T-cell (primary cell): ENCODE measurements at regions not wholly inside any gene's neighbourhood (a gene's known extent, or its start where the extent isn't known, plus 50 kb on each side); places are given as distances from the start of the nearest gene placed in this dataset.

Experiments
- ATAC-seq, 4 experiments: fragments of 200-7000 bp in 3 of 4; fragments of 150-1000 bp in 1 of 4; cut with Tn5 transposase; replicated peaks in 1 of 4; 1 replicate in 3 of 4; 2 replicates in 1 of 4; pipeline ENCODE4 v1.10.0; 2021; ENCODE audit warnings: moderate library complexity in 3 of 4, mild to moderate bottlenecking in 2 of 4, moderate number of reproducible peaks in 1 of 4
- CTCF ChIA-PET, 2 donors: fragments of 300-600 bp; sonication (Branson Sonifier 250); formaldehyde crosslinking; loops; one replicate each; lab custom pipeline; 2022; ENCODE audit warnings: antibody characterized with exemption in 2 of 2; lab: Charles Lee
- POLR2A ChIA-PET, 2 donors: fragments of 300-600 bp; sonication (Branson Sonifier 250); formaldehyde crosslinking; loops; one replicate each; lab custom pipeline; 2022; ENCODE audit warnings: antibody characterized with exemption in 2 of 2; lab: Charles Lee
- DNase-seq, 35 experiments: peaks; one replicate each; pipeline versions ENCODE4 v3.0.0 to v3.0.0-alpha.2; 2013 to 2023
- H3K27ac ChIP-seq: one replicate; pipeline ENCODE4 v1.5.1; 2013; ENCODE audit warnings: low read length
- H3K27me3 ChIP-seq, 2 experiments: replicated peaks in 1 of 2; 1 replicate in 1 of 2; 2 replicates in 1 of 2; pipeline versions ENCODE4 v1.6.1 to v1.7.0; 2013; ENCODE audit warnings: low read length in 1 of 2, mixed read lengths in 1 of 2; ENCODE audit not compliant: control insufficient read depth in 2 of 2, insufficient read depth in 2 of 2; ENCODE audit errors: extremely low read depth in 1 of 2
- H3K36me3 ChIP-seq, 2 donors: 1 replicate in 1 of 2; 2 replicates in 1 of 2; pipeline versions ENCODE4 v1.6.1 to v1.7.0; 2013; ENCODE audit warnings: low read length in 1 of 2; ENCODE audit not compliant: control insufficient read depth in 2 of 2, insufficient read depth in 1 of 2; ENCODE audit errors: extremely low read depth in 1 of 2
- H3K4me1 ChIP-seq, 2 experiments: 1 replicate in 1 of 2; 2 replicates in 1 of 2; pipeline versions ENCODE4 v1.6.1 to v1.7.0; 2013; ENCODE audit warnings: low read length in 2 of 2, mixed read lengths in 1 of 2; ENCODE audit not compliant: insufficient read depth in 2 of 2, control insufficient read depth in 1 of 2; ENCODE audit errors: extremely low read depth in 1 of 2
- H3K4me3 ChIP-seq, 2 donors: 1 replicate in 1 of 2; 2 replicates in 1 of 2; pipeline versions ENCODE4 v1.5.1 to v1.7.0; 2013; ENCODE audit warnings: mild to moderate bottlenecking in 2 of 2, low read length in 1 of 2, moderate library complexity in 1 of 2; ENCODE audit not compliant: control insufficient read depth in 1 of 2; ENCODE audit errors: extremely low read depth in 1 of 2
- H3K9me3 ChIP-seq: 2 replicates; pipeline ENCODE4 v1.7.0; 2013
- H3K27ac Mint-ChIP-seq, 2 donors: one replicate each; pipeline ENCODE4 v1.8.0; 2020 to 2021; ENCODE audit warnings: mild to moderate bottlenecking in 2 of 2, mixed read lengths in 2 of 2
- H3K27me3 Mint-ChIP-seq, 2 donors: one replicate each; pipeline ENCODE4 v1.8.0; 2021 to 2022; ENCODE audit warnings: mixed read lengths in 2 of 2
- H3K36me3 Mint-ChIP-seq: one replicate; pipeline ENCODE4 v1.8.0; 2021; ENCODE audit warnings: mixed read lengths
- H3K4me1 Mint-ChIP-seq, 3 donors: one replicate each; pipeline ENCODE4 v1.8.0; 2020 to 2022; ENCODE audit warnings: mixed read lengths in 3 of 3, mild to moderate bottlenecking in 1 of 3
- H3K4me3 Mint-ChIP-seq, 3 donors: one replicate each; pipeline ENCODE4 v1.8.0; 2020 to 2022; ENCODE audit warnings: mild to moderate bottlenecking in 3 of 3, mixed read lengths in 3 of 3, moderate library complexity in 3 of 3
- H3K9me3 Mint-ChIP-seq, 3 donors: one replicate each; pipeline ENCODE4 v1.8.0; 2020 to 2022; ENCODE audit warnings: mixed read lengths in 3 of 3
- WGBS: methylation state at CpG from one replicate; pipeline ENCODE4 v1.1.5; 2013; ENCODE audit warnings: missing lambda C conversion rate; ENCODE audit not compliant: insufficient coverage; 5-methylcytosine and 5-hydroxymethylcytosine counted together

- POLR2A ChIA-PET, result no interaction called here
- peaks cover 8 to 13% (median 13%) of the 10 kb centered on the region in 3 donors for H3K9me3 Mint-ChIP-seq
- no peaks in the 10 kb centered on the region for H3K4me1 ChIP-seq
- H3K4me1 Mint-ChIP-seq, result no peaks in the 10 kb centered on the region
- ATAC-seq (no peak), DNase-seq (no peak)
- no peaks in the 10 kb centered on the region for H3K9me3 ChIP-seq
- no peak overlapping the region for H3K27ac Mint-ChIP-seq
- no peaks in the 10 kb centered on the region for H3K27me3 Mint-ChIP-seq
- H3K27me3 ChIP-seq, result no peaks in the 10 kb centered on the region
- no peak overlapping the region for H3K27ac ChIP-seq
- H3K36me3 ChIP-seq, result no peaks in the 10 kb centered on the region
- CTCF ChIA-PET, result no interaction called here
- H3K4me3 Mint-ChIP-seq, result no peak overlapping the region
- no peak overlapping the region for H3K4me3 ChIP-seq
- no CpG with 5 or more reads among the region's 1 CpG for WGBS
- no peaks in the 10 kb centered on the region for H3K36me3 Mint-ChIP-seq
These were observed 221.8 kb downstream of the ZIC1 start for GRCh38 chr3:147630921-147631415.

- no peaks in the 10 kb centered on the region for H3K4me1 ChIP-seq
- WGBS, result 100% methylated on average over 1 of the region's 1 CpG
- H3K4me1 Mint-ChIP-seq, result no peaks in the 10 kb centered on the region
- no peak for DNase-seq
- no peaks in the 10 kb centered on the region for H3K9me3 ChIP-seq
- H3K4me3 ChIP-seq, result no peak overlapping the region
- no peak overlapping the region for H3K4me3 Mint-ChIP-seq
- no peak overlapping the region for H3K27ac Mint-ChIP-seq
- no peak for ATAC-seq
- no peaks in the 10 kb centered on the region for H3K27me3 Mint-ChIP-seq
- H3K36me3 Mint-ChIP-seq, result no peaks in the 10 kb centered on the region
- H3K9me3 Mint-ChIP-seq, result peaks cover 17 to 24% (median 23%) of the 10 kb centered on the region in 3 donors
- H3K27ac ChIP-seq, result no peak overlapping the region
- H3K36me3 ChIP-seq, result no peaks in the 10 kb centered on the region
- ChIA-PET CTCF (no interaction called here), POLR2A (no interaction called here)
- H3K27me3 ChIP-seq, result no peaks in the 10 kb centered on the region
These were observed 231.6 kb downstream of the ZIC1 start for GRCh38 chr3:147640781-147641180.

GRCh38 chr3:147645761-147646160, 236.6 kb downstream of the ZIC1 start:
- H3K27me3 Mint-ChIP-seq, result no peaks in the 10 kb centered on the region
- ChIA-PET POLR2A (no interaction called here), CTCF (no interaction called here)
- no peaks in the 10 kb centered on the region for H3K27me3 ChIP-seq
- no peak overlapping the region for H3K27ac ChIP-seq
- no peaks in the 10 kb centered on the region for H3K9me3 ChIP-seq
- H3K4me1 ChIP-seq, result no peaks in the 10 kb centered on the region
- no peak overlapping the region for H3K27ac Mint-ChIP-seq
- H3K4me1 Mint-ChIP-seq, result no peaks in the 10 kb centered on the region
- H3K36me3 ChIP-seq, result no peaks in the 10 kb centered on the region
- no peak overlapping the region for H3K4me3 Mint-ChIP-seq
- ATAC-seq, result no peak
- H3K4me3 ChIP-seq, result no peak overlapping the region
- DNase-seq, result no peak
- H3K36me3 Mint-ChIP-seq, result no peaks in the 10 kb centered on the region
- peaks cover 6 to 16% (median 11%) of the 10 kb centered on the region in 3 donors for H3K9me3 Mint-ChIP-seq
- WGBS, result no CpG with 5 or more reads among the region's 1 CpG

DNA sequence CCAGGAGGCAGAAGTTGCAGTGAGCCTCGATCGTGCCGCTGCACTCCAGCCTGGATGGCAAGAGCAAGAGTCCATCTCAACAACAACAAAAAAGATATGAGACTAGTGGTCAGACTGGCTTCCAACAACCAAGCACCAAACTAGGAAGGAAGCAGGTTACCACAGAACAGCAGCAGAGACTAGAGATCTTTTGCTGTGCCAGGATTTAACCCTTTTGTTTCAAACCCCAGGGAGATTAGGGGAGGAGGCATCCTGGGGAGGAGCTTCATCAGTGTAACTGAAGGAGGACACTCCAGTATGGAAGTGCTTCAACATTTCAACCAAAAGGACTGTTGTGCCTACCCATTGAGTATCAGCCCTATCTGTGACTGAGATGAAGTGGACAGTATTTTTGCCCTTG, 240.3 kb downstream of the ZIC1 start:
- Mint-ChIP-seq H3K36me3 (no peaks in the 10 kb centered on the region), H3K27me3 (no peaks in the 10 kb centered on the region), H3K4me3 (no peak overlapping the region), H3K27ac (no peak overlapping the region), H3K9me3 (peaks cover 9 to 13% (median 11%) of the 10 kb centered on the region in 3 donors), H3K4me1 (no peaks in the 10 kb centered on the region)
- POLR2A ChIA-PET, result no interaction called here
- DNase-seq (no peak), ATAC-seq (no peak)
- H3K4me3 ChIP-seq, result no peak overlapping the region
- H3K27me3 ChIP-seq, result no peaks in the 10 kb centered on the region
- no peaks in the 10 kb centered on the region for H3K9me3 ChIP-seq
- H3K36me3 ChIP-seq, result no peaks in the 10 kb centered on the region
- CTCF ChIA-PET, result no interaction called here
- H3K4me1 ChIP-seq, result no peaks in the 10 kb centered on the region
- WGBS, result 86% methylated on average over 3 of the region's 3 CpGs
- no peak overlapping the region for H3K27ac ChIP-seq

DNA sequence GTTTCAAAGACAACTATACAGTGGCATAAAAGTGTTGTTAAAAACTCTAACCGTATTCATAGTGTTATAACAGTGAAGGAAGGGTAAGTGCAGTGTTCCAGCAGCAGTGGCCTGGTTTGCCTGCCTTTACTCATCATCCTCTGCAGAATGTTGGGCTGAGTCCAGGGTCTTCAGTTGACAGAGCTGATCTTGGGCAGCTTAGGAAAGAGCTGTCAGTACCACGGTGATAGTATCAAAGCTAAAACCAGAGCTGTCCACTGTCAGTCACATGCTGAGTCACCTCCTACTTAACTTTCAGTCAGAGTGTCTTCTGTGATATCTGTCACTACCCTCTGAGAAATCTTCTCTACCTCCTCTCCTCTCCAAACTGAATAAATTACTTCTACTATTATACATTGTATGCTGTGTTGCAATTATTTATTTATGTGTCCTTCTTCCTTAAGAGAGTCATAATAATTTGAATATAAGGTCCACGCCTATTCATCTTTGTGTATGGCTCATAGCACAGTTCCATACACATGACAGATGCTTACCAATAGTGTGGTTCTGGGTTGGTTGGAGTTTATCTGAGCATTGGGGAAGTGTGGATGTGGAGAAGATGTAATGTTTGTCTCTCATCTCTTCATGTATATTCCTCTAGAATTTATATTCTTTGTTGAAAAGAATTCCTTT, 242.1 kb downstream of the ZIC1 start:
- Histone ChIP-seq H3K4me1 (no peaks in the 10 kb centered on the region), H3K4me3 (no peak overlapping the region), H3K36me3 (no peaks in the 10 kb centered on the region), H3K9me3 (no peaks in the 10 kb centered on the region), H3K27ac (no peak overlapping the region), H3K27me3 (no peaks in the 10 kb centered on the region)
- 67% methylated on average over 1 of the region's 3 CpGs for WGBS
- H3K4me1 Mint-ChIP-seq, result no peaks in the 10 kb centered on the region
- CTCF ChIA-PET, result no interaction called here
- H3K36me3 Mint-ChIP-seq, result no peaks in the 10 kb centered on the region
- no peak for DNase-seq
- H3K4me3 Mint-ChIP-seq, result no peak overlapping the region
- peaks cover 8 to 10% (median 9%) of the 10 kb centered on the region in 3 donors for H3K9me3 Mint-ChIP-seq
- POLR2A ChIA-PET, result no interaction called here
- H3K27ac Mint-ChIP-seq, result no peak overlapping the region
- no peaks in the 10 kb centered on the region for H3K27me3 Mint-ChIP-seq
- no peak for ATAC-seq

- Mint-ChIP-seq H3K27ac (no peak overlapping the region), H3K36me3 (no peaks in the 10 kb centered on the region), H3K27me3 (no peaks in the 10 kb centered on the region), H3K4me1 (no peaks in the 10 kb centered on the region), H3K9me3 (peaks cover 5 to 10% (median 8%) of the 10 kb centered on the region in 3 donors), H3K4me3 (no peak overlapping the region)
- H3K36me3 ChIP-seq, result no peaks in the 10 kb centered on the region
- H3K9me3 ChIP-seq, result no peaks in the 10 kb centered on the region
- no peak overlapping the region for H3K27ac ChIP-seq
- no peaks in the 10 kb centered on the region for H3K27me3 ChIP-seq
- CTCF ChIA-PET, result no interaction called here
- DNase-seq (no peak), ATAC-seq (no peak)
- H3K4me3 ChIP-seq, result no peak overlapping the region
- POLR2A ChIA-PET, result no interaction called here
- H3K4me1 ChIP-seq, result no peaks in the 10 kb centered on the region
- WGBS, result no CpG with 5 or more reads among the region's 3 CpGs
These were observed 243.6 kb downstream of the ZIC1 start for GRCh38 chr3:147652651-147653366.
